OCI-LY1 (cell line): ENCODE measurements at regions not wholly inside any gene's neighbourhood (a gene's known extent, or its start where the extent isn't known, plus 50 kb on each side); places are given as distances from the start of the nearest gene placed in this dataset.

Source experiments
- CTCF ChIP-seq: fragments of 200-600 bp; sonication (generic), shearing (Covaris generic); IDR thresholded peaks from 2 replicates; pipeline ENCODE4 v1.5.1; 2017; ENCODE audit warnings: mild to moderate bottlenecking, antibody characterized with exemption, low read length, moderate library complexity, mixed read lengths
- EZH2 ChIP-seq: fragments of 200-600 bp; sonication (generic), shearing (Covaris generic); IDR thresholded peaks from 2 replicates; pipeline ENCODE4 v1.8.0; 2017; ENCODE audit warnings: borderline replicate concordance, mixed run types, mild to moderate bottlenecking, antibody characterized with exemption, low read length, moderate library complexity, mixed read lengths

GRCh38 chr5:74016373-74016772 lies 390.4 kb downstream of the ARHGEF28 start:
- TF ChIP-seq EZH2 (no peak), CTCF (peak; percentile 16; the same call in 1 of the 2 replicates)
